ENCODE measurements at regions not wholly inside any gene's neighbourhood (a gene's known extent, or its start where the extent isn't known, plus 50 kb on each side); places are given as distances from the start of the nearest gene placed in this dataset.
"Not testable (repeated sequence)": the region's sequence is repeated elsewhere in the genome, so short reads cannot be mapped to it uniquely, and the experiment has no call there.

GRCh38 chr2:2800001-2800400, 468.9 kb upstream of the MYT1L start:
- no peak for DNase-seq (ENCODE audit: low read depth, low spot score)

GRCh38 chr2:2799151-2799697, 468.1 kb upstream of the MYT1L start:
- no peak for DNase-seq (ENCODE audit: low read depth, low spot score)

- DNase-seq (ENCODE audit: low read depth, low spot score), result no peak
Measured at GRCh38 chr2:2798337-2798736, 467.3 kb upstream of the MYT1L start.

- no peak for DNase-seq (ENCODE audit: low read depth, low spot score)
Measured at GRCh38 chr2:2797797-2798196, 466.7 kb upstream of the MYT1L start.

GRCh38 chr2:2796207-2796606, 465.1 kb upstream of the MYT1L start:
- no peak for DNase-seq (ENCODE audit: low read depth, low spot score)

- no peak for DNase-seq (ENCODE audit: low read depth, low spot score)
Measured at GRCh38 chr2:2795438-2796091, 464.5 kb upstream of the MYT1L start.

GRCh38 chr2:2793925-2794560, 463.0 kb upstream of the MYT1L start:
- DNase-seq (ENCODE audit: low read depth, low spot score), result no peak

- DNase-seq (ENCODE audit: low read depth, low spot score), result no peak
Measured at GRCh38 chr2:2793514-2793913, 462.4 kb upstream of the MYT1L start.

GRCh38 chr2:2791606-2792005, 460.5 kb upstream of the MYT1L start:
- no peak for DNase-seq (ENCODE audit: low read depth, low spot score)

- no peak for DNase-seq (ENCODE audit: low read depth, low spot score)
Measured at GRCh38 chr2:2791031-2791430, 460.0 kb upstream of the MYT1L start.

- DNase-seq (ENCODE audit: low read depth, low spot score), result peak; percentile 80
Measured at GRCh38 chr2:2788076-2788475, 457.0 kb upstream of the MYT1L start.

GRCh38 chr2:2787301-2787907, 456.3 kb upstream of the MYT1L start:
- peak; percentile 3 for DNase-seq (ENCODE audit: low read depth, low spot score)

GRCh38 chr2:2782007-2782406, 450.9 kb upstream of the MYT1L start:
- DNase-seq (ENCODE audit: low read depth, low spot score), result no peak

GRCh38 chr2:2779727-2780126, 448.7 kb upstream of the MYT1L start:
- DNase-seq (ENCODE audit: low read depth, low spot score), result no peak

GRCh38 chr2:2777876-2778275, 446.8 kb upstream of the MYT1L start:
- no peak for DNase-seq (ENCODE audit: low read depth, low spot score)

GRCh38 chr2:2777213-2777612, 446.1 kb upstream of the MYT1L start:
- DNase-seq (ENCODE audit: low read depth, low spot score), result no peak

GRCh38 chr2:2775018-2775417, 443.9 kb upstream of the MYT1L start:
- DNase-seq (ENCODE audit: low read depth, low spot score), result no peak

GRCh38 chr2:2773692-2774091, 442.6 kb upstream of the MYT1L start:
- no peak for DNase-seq (ENCODE audit: low read depth, low spot score)

GRCh38 chr2:2773080-2773479, 442.0 kb upstream of the MYT1L start:
- not testable (repeated sequence) for DNase-seq (ENCODE audit: low read depth, low spot score)

- DNase-seq (ENCODE audit: low read depth, low spot score), result no peak
Measured at GRCh38 chr2:2771721-2772411, 440.8 kb upstream of the MYT1L start.

- DNase-seq (ENCODE audit: low read depth, low spot score), result no peak
Measured at GRCh38 chr2:2769481-2770431, 438.7 kb upstream of the MYT1L start.

Measured in iPS DF 19.7 (cell line).